C4-2B (cell line): ENCODE measurements at regions not wholly inside any gene's neighbourhood (a gene's known extent, or its start where the extent isn't known, plus 50 kb on each side); places are given as distances from the start of the nearest gene placed in this dataset.

Experiments used
- H3K27ac ChIP-seq: fragments of 450-650 bp; 2 replicates; pipeline ENCODE4 v1.5.1; 2017
- CTCF ChIP-seq: fragments of 450-650 bp; conservative IDR thresholded peaks from 2 replicates; pipeline ENCODE4 v1.5.1; 2017; ENCODE audit warnings: mild to moderate bottlenecking
- ZFX ChIP-seq: fragments of 450-650 bp; IDR thresholded peaks from 2 replicates; pipeline ENCODE4 v1.6.1; 2017

- no peak overlapping the region for H3K27ac ChIP-seq
- TF ChIP-seq ZFX (no peak), CTCF (no peak)
These were observed 157.6 kb upstream of the IRX2 start for GRCh38 chr5:2909035-2909434.

GRCh38 chr5:2908086-2908485 is 156.6 kb upstream of the IRX2 start:
- H3K27ac ChIP-seq = no peak overlapping the region

GRCh38 chr5:2906302-2907090 is 155.0 kb upstream of the IRX2 start:
- no peak overlapping the region for H3K27ac ChIP-seq
- TF ChIP-seq CTCF = no peak
- TF ChIP-seq ZFX = no peak

More at GRCh38 chr5:2908086-2908485, 156.6 kb upstream of the IRX2 start:
- TF ChIP-seq ZFX (no peak), CTCF (no peak)

GRCh38 chr5:2905741-2906140 is 154.3 kb upstream of the IRX2 start:
- H3K27ac ChIP-seq = no peak overlapping the region
- no peak for TF ChIP-seq ZFX
- no peak for TF ChIP-seq CTCF

GRCh38 chr5:2904956-2905355 is 153.5 kb upstream of the IRX2 start:
- no peak for TF ChIP-seq CTCF
- TF ChIP-seq ZFX = no peak
- H3K27ac ChIP-seq = no peak overlapping the region

- TF ChIP-seq ZFX = no peak
- TF ChIP-seq CTCF = no peak
- no peak overlapping the region for H3K27ac ChIP-seq
These were observed 152.9 kb upstream of the IRX2 start for GRCh38 chr5:2904399-2904798.

- no peak for TF ChIP-seq CTCF
- TF ChIP-seq ZFX = no peak
- H3K27ac ChIP-seq = no peak overlapping the region
These were observed 152.2 kb upstream of the IRX2 start for GRCh38 chr5:2903451-2904395.
